ENCODE measurements at regions not wholly inside any gene's neighbourhood (a gene's known extent, or its start where the extent isn't known, plus 50 kb on each side); places are given as distances from the start of the nearest gene placed in this dataset.

GRCh38 chr2:9745153-9745899 lies 97.9 kb upstream of the TAF1B start:
- no peak for TF ChIP-seq CTCF (IDR thresholded peaks at IDR 0.05)
- TF ChIP-seq POLR2A (IDR thresholded peaks at IDR 0.05; ENCODE audit: low read depth) = no peak
- TF ChIP-seq POLR2AphosphoS5 (IDR thresholded peaks at IDR 0.05) = no peak
- TF ChIP-seq EP300 (IDR thresholded peaks at IDR 0.05) = no peak

All from esophagus muscularis mucosa (tissue), 4 donors.